ENCODE measurements at regions not wholly inside any gene's neighbourhood (a gene's known extent, or its start where the extent isn't known, plus 50 kb on each side); places are given as distances from the start of the nearest gene placed in this dataset.

DNA sequence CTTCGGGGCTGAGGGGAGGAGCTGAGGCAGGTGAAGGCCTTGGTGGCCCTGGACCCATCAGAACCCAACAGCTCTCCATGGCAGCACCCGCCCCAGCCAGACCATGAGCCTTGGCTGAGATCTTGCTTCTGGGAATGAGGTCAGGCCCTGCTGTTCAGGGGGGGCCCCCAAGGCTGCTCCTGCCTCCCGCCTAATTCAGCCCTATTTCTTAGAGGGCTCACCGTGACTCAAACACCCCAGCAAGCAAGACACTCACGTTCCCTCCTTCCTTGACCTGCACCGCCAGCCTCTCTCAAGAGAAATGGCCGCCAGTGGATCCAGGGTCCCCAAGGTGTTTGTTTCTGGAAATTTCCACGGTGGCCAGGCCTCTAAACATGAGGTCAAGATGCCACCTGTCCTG lies 61.4 kb upstream of the PPP1R26 start:
- no peak for DNase-seq (ENCODE audit: low read depth, low spot score)
- ChIA-PET POLR2A (no interaction called here), CTCF (no interaction called here)
- TF ChIP-seq CTCF (IDR thresholded peaks at IDR 0.05) (no peak), TCF7L2 (IDR thresholded peaks at IDR 0.05; ENCODE audit: low read depth, low read length) (no peak), SIN3A (IDR thresholded peaks at IDR 0.05; ENCODE audit: borderline replicate concordance, insufficient read depth, low read depth, low read length) (no peak), POLR2AphosphoS5 (IDR thresholded peaks at IDR 0.05; ENCODE audit: low read depth, low read length) (no peak)
- TF ChIP-seq, protein P1, sequence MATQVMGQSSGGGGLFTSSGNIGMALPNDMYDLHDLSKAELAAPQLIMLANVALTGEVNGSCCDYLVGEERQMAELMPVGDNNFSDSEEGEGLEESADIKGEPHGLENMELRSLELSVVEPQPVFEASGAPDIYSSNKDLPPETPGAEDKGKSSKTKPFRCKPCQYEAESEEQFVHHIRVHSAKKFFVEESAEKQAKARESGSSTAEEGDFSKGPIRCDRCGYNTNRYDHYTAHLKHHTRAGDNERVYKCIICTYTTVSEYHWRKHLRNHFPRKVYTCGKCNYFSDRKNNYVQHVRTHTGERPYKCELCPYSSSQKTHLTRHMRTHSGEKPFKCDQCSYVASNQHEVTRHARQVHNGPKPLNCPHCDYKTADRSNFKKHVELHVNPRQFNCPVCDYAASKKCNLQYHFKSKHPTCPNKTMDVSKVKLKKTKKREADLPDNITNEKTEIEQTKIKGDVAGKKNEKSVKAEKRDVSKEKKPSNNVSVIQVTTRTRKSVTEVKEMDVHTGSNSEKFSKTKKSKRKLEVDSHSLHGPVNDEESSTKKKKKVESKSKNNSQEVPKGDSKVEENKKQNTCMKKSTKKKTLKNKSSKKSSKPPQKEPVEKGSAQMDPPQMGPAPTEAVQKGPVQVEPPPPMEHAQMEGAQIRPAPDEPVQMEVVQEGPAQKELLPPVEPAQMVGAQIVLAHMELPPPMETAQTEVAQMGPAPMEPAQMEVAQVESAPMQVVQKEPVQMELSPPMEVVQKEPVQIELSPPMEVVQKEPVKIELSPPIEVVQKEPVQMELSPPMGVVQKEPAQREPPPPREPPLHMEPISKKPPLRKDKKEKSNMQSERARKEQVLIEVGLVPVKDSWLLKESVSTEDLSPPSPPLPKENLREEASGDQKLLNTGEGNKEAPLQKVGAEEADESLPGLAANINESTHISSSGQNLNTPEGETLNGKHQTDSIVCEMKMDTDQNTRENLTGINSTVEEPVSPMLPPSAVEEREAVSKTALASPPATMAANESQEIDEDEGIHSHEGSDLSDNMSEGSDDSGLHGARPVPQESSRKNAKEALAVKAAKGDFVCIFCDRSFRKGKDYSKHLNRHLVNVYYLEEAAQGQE (IDR thresholded peaks at IDR 0.05; ENCODE audit: insufficient read depth in 1 of 2, low read depth in 2 of 2, low read length in 1 of 2) = no peak
- in situ Hi-C loops (cut with HindIII; ENCODE audit: low pct_unique_long_range_greater_than_20kb, low sequenced_read_pairs) = no loop called here
- H3K27me3 ChIP-seq (ENCODE audit: control insufficient read depth, insufficient read depth, low read length) = no peaks in the 10 kb centered on the region
- H3K4me1 ChIP-seq (ENCODE audit: control insufficient read depth, insufficient read depth, low read length) = no peaks in the 10 kb centered on the region
- H3K27ac ChIP-seq (ENCODE audit: low read length) = no peak overlapping the region
- no peaks in the 10 kb centered on the region for H3K36me3 ChIP-seq (ENCODE audit: control insufficient read depth, insufficient read depth, low read length)
- H3K4me3 ChIP-seq (ENCODE audit: low read depth in 2 of 2, low read length in 2 of 2) = no peak overlapping the region
- no peaks in the 10 kb centered on the region for H3K9me3 ChIP-seq (ENCODE audit: control insufficient read depth, insufficient read depth, low read depth, low read length)
- no peak for ATAC-seq
- intact Hi-C loops (cut with micrococcal nuclease; ENCODE audit: unreplicated experiment) = no loop called here
- no TSS peak for BruUV-seq (replicated peaks)

DNA sequence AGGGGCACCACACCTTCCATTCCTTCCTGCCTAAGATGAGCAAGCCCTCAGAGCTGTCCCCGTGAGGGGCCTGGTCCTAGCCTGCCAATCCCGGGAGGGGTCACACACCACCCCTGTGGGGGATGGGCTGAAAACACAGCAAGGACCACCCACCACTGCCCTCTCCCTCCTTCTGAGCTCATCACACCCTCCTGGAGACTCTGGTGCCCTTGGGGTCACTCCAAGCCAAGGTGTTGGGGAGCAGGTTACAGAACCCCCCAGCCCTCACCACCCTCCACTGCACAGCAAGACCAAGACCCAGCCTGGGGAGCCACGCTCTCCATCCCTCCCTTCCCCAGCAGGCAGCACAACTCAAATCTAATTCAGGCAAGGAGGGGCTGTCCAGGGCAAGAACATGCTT lies 60.5 kb upstream of the PPP1R26 start:
- no peak overlapping the region for H3K4me3 ChIP-seq (ENCODE audit: low read depth in 2 of 2, low read length in 2 of 2)
- BruUV-seq (replicated peaks) = no TSS peak
- CTCF ChIA-PET = no interaction called here
- POLR2A ChIA-PET = no interaction called here
- ATAC-seq (no peak), DNase-seq (ENCODE audit: low read depth, low spot score) (no peak)
- in situ Hi-C loops (cut with HindIII; ENCODE audit: low pct_unique_long_range_greater_than_20kb, low sequenced_read_pairs) (no loop called here), intact Hi-C loops (cut with micrococcal nuclease; ENCODE audit: unreplicated experiment) (no loop called here)
- no peaks in the 10 kb centered on the region for H3K36me3 ChIP-seq (ENCODE audit: control insufficient read depth, insufficient read depth, low read length)
- H3K27me3 ChIP-seq (ENCODE audit: control insufficient read depth, insufficient read depth, low read length) = no peaks in the 10 kb centered on the region
- no peak overlapping the region for H3K27ac ChIP-seq (ENCODE audit: low read length)
- TF ChIP-seq POLR2AphosphoS5 (IDR thresholded peaks at IDR 0.05; ENCODE audit: low read depth, low read length) = no peak
- no peak for TF ChIP-seq CTCF (IDR thresholded peaks at IDR 0.05)
- TF ChIP-seq, protein P1 (IDR thresholded peaks at IDR 0.05; ENCODE audit: insufficient read depth in 1 of 2, low read depth in 2 of 2, low read length in 1 of 2) = no peak
- TF ChIP-seq SIN3A (IDR thresholded peaks at IDR 0.05; ENCODE audit: borderline replicate concordance, insufficient read depth, low read depth, low read length) = no peak
- TF ChIP-seq TCF7L2 (IDR thresholded peaks at IDR 0.05; ENCODE audit: low read depth, low read length) = no peak
- H3K9me3 ChIP-seq (ENCODE audit: control insufficient read depth, insufficient read depth, low read depth, low read length) = no peaks in the 10 kb centered on the region
- no peaks in the 10 kb centered on the region for H3K4me1 ChIP-seq (ENCODE audit: control insufficient read depth, insufficient read depth, low read length)
